GM10248 (cell line): ENCODE measurements at regions not wholly inside any gene's neighbourhood (a gene's known extent, or its start where the extent isn't known, plus 50 kb on each side); places are given as distances from the start of the nearest gene placed in this dataset.

ENCODE experiments used
- CTCF ChIA-PET: fragments of 300-600 bp; sonication (Branson Sonifier 250); formaldehyde crosslinking; extraction: SDS; loops from one replicate; lab custom pipeline; 2021; ENCODE audit warnings: antibody characterized with exemption; lab: Yijun Ruan, JAX
- POLR2A ChIA-PET: fragments of 350-650 bp; sonication (Branson Sonifier 250); formaldehyde crosslinking; extraction: SDS; loops from one replicate; lab custom pipeline; 2020; ENCODE audit warnings: antibody characterized with exemption; lab: Yijun Ruan, JAX
- DNase-seq: peaks from one replicate; pipeline ENCODE4 v3.0.0; 2012; ENCODE audit errors: extremely low spot score
- CTCF ChIP-seq: IDR thresholded peaks from 2 replicates; pipeline ENCODE4 v1.5.1; 2012; ENCODE audit warnings: mild to moderate bottlenecking, low read depth; ENCODE audit errors: extremely low read depth, missing control alignments, control extremely low read depth

GRCh38 chr5:13640270-13640669 is 304.2 kb downstream of the DNAH5 start:
- no peak for DNase-seq
- POLR2A ChIA-PET = no interaction called here
- CTCF ChIA-PET = interaction anchor here (0.9 kb wide), 1 partner anchor 8 kb away, joined by 3 read pairs; no protein-coding TSS in a partner anchor
- no peak for TF ChIP-seq CTCF

DNA sequence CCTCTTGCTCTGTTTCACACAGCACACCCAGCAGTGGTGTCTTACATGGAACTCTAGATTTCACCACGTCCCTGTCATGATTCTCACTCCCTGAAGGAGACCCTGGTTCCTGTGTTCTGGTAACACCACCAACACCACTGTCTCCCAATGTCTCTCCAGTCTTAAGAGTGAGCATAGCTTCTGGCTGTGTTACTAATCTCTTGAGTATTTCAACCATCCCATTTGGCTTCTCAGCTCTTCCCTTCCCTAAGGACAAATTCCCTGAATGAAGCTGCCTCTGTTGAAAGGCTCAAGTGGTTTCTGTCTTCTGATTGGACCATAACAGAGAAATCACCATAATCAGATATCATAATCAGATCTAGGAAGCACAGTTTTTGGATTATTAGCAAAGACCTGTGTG is 311.8 kb downstream of the DNAH5 start:
- no peak for TF ChIP-seq CTCF
- CTCF ChIA-PET = no interaction called here
- POLR2A ChIA-PET = no interaction called here
- DNase-seq = no peak

DNA sequence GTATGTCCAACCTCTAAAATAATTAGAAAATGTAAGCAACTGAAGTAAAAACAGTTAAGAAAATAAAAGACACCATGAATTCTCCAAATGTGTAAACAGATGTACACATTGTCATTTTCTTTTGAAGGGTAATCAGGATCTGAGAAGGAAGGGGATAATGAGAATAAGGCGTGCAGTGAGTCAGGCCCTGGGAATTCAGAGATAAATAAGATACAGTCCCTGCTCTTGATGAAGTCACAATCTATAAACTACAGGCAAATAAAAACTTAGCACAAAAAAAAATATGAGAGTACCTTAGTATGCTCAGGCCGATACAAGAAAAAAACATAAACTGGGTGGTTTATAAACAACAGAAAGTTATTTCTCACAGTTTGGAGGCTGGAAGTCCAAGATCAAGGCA is 315.3 kb downstream of the DNAH5 start:
- no peak for TF ChIP-seq CTCF
- ChIA-PET CTCF (no interaction called here), POLR2A (no interaction called here)
- DNase-seq = no peak

DNA sequence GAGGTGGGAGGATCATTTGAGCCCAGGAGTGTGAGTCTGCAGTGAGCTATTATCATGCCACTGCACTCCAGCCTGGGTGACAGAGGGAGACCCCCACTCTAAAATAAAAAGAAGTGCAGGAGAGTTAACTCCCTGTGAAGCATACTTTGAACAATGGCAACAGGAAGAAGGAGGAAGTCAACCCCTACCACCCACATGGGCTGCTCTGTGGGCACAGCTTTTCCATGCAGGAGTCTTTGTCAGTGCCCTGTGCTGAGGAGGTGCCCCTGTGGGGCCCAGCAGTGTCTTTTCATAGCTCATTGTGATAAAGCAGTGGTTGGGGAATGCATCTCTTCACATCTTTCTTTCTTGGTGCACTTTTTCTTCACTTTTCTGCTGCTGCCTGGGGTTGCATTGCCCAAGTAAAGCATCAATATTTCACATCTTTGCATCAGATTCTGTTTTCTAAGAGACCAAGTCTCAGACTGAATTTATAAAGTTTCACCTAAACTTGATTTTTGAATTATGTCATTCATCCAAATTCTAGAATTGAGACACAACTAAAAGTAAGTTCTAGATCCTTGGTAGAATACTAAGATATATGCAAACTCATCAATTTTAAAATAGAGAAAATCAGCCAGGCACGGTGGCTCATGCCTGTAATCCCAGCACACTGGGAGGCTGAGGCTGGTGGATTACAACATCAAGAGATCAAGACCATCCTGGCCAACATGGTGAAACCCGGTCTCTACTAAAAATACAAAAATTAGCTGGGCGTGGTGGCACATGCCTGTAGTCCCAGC is 316.6 kb downstream of the DNAH5 start:
- DNase-seq = no peak
- ChIA-PET CTCF (no interaction called here), POLR2A (no interaction called here)
- no peak for TF ChIP-seq CTCF

- DNase-seq = no peak
- ChIA-PET POLR2A (no interaction called here), CTCF (interaction anchor here (1.4 kb wide), 1 partner anchor 14 kb away, joined by 3 read pairs; no protein-coding TSS in a partner anchor)
- TF ChIP-seq CTCF = no peak
Observed at GRCh38 chr5:13625616-13626198, 318.8 kb downstream of the DNAH5 start.

- ChIA-PET POLR2A (no interaction called here), CTCF (interaction anchor here (1.4 kb wide), 1 partner anchor 13 kb away, joined by 3 read pairs; no protein-coding TSS in a partner anchor)
- DNase-seq = no peak
- no peak for TF ChIP-seq CTCF
Observed at GRCh38 chr5:13624283-13625074, 320.0 kb downstream of the DNAH5 start.
